ENCODE measurements at regions not wholly inside any gene's neighbourhood (a gene's known extent, or its start where the extent isn't known, plus 50 kb on each side); places are given as distances from the start of the nearest gene placed in this dataset.
A peak's percentile ranks its signal among the peaks of the same experiment; 100 is the strongest.

GRCh38 chr2:144671695-144672455 lies 152.0 kb upstream of the ZEB2 start:
- in situ Hi-C loops (cut with HindIII; ENCODE audit: low pct_ligation_motif_present, low sequenced_read_pairs): no loop called here
- Histone ChIP-seq H3K4me3 (ENCODE audit: low read depth, low read length) (no peak overlapping the region), H3K36me3 (replicated peaks) (no peaks in the 10 kb centered on the region), H3K27ac (no peak overlapping the region), H3K27me3 (replicated peaks) (no peaks in the 10 kb centered on the region)
- peak; percentile 51 for DNase-seq
- TF ChIP-seq CTCF (IDR thresholded peaks at IDR 0.05; ENCODE audit: low read depth, low read length, missing control alignments): no peak

GRCh38 chr2:144670738-144671137 lies 150.8 kb upstream of the ZEB2 start:
- Histone ChIP-seq H3K4me3 (ENCODE audit: low read depth, low read length) (no peak overlapping the region), H3K27me3 (replicated peaks) (no peaks in the 10 kb centered on the region), H3K36me3 (replicated peaks) (no peaks in the 10 kb centered on the region), H3K27ac (no peak overlapping the region)
- no peak for DNase-seq
- in situ Hi-C loops (cut with HindIII; ENCODE audit: low pct_ligation_motif_present, low sequenced_read_pairs): no loop called here
- TF ChIP-seq CTCF (IDR thresholded peaks at IDR 0.05; ENCODE audit: low read depth, low read length, missing control alignments): no peak

GRCh38 chr2:144670080-144670479 lies 150.2 kb upstream of the ZEB2 start:
- TF ChIP-seq CTCF (IDR thresholded peaks at IDR 0.05; ENCODE audit: low read depth, low read length, missing control alignments): no peak
- H3K27me3 ChIP-seq (replicated peaks): no peaks in the 10 kb centered on the region
- in situ Hi-C loops (cut with HindIII; ENCODE audit: low pct_ligation_motif_present, low sequenced_read_pairs): no loop called here
- H3K36me3 ChIP-seq (replicated peaks): no peaks in the 10 kb centered on the region
- no peak for DNase-seq
- no peak overlapping the region for H3K4me3 ChIP-seq (ENCODE audit: low read depth, low read length)
- no peak overlapping the region for H3K27ac ChIP-seq

GRCh38 chr2:144669196-144669987 lies 149.5 kb upstream of the ZEB2 start:
- no peak for DNase-seq
- no peak overlapping the region for H3K4me3 ChIP-seq (ENCODE audit: low read depth, low read length)
- TF ChIP-seq CTCF (IDR thresholded peaks at IDR 0.05; ENCODE audit: low read depth, low read length, missing control alignments): no peak
- in situ Hi-C loops (cut with HindIII; ENCODE audit: low pct_ligation_motif_present, low sequenced_read_pairs): no loop called here
- H3K27ac ChIP-seq: no peak overlapping the region
- no peaks in the 10 kb centered on the region for H3K36me3 ChIP-seq (replicated peaks)
- H3K27me3 ChIP-seq (replicated peaks): no peaks in the 10 kb centered on the region

GRCh38 chr2:144668493-144669110 lies 148.7 kb upstream of the ZEB2 start:
- DNase-seq: no peak
- TF ChIP-seq CTCF (IDR thresholded peaks at IDR 0.05; ENCODE audit: low read depth, low read length, missing control alignments): no peak
- no peak overlapping the region for H3K4me3 ChIP-seq (ENCODE audit: low read depth, low read length)
- no peak overlapping the region for H3K27ac ChIP-seq
- in situ Hi-C loops (cut with HindIII; ENCODE audit: low pct_ligation_motif_present, low sequenced_read_pairs): no loop called here
- no peaks in the 10 kb centered on the region for H3K27me3 ChIP-seq (replicated peaks)
- no peaks in the 10 kb centered on the region for H3K36me3 ChIP-seq (replicated peaks)
